Adrenal gland (tissue), 9 donors: ENCODE measurements at regions not wholly inside any gene's neighbourhood (a gene's known extent, or its start where the extent isn't known, plus 50 kb on each side); places are given as distances from the start of the nearest gene placed in this dataset.

Source experiments
- DNase-seq, 7 donors: peaks; one replicate each; pipeline ENCODE4 v3.0.0-alpha.2; 2019 to 2020
- H3K27ac ChIP-seq, 5 donors: fragments of 200-600 bp; sonication (generic) in 4 of 5; 1 replicate in 3 of 5; 2 replicates in 2 of 5; pipeline versions ENCODE4 v1.5.1 to v1.8.0; 2016 to 2020; ENCODE audit warnings: mild to moderate bottlenecking in 1 of 5
- H3K27me3 ChIP-seq: fragments of 200-600 bp; 2 replicates; pipeline ENCODE4 v1.8.0; 2021
- H3K36me3 ChIP-seq, 2 donors: fragments of 200-600 bp; replicated peaks in 1 of 2; 1 replicate in 1 of 2; 2 replicates in 1 of 2; pipeline versions ENCODE4 v1.5.1 to v1.8.0; 2018 to 2022
- H3K4me1 ChIP-seq, 2 donors: fragments of 200-600 bp; replicated peaks in 1 of 2; 1 replicate in 1 of 2; 2 replicates in 1 of 2; pipeline versions ENCODE4 v1.5.1 to v1.8.0; 2018 to 2021
- H3K4me3 ChIP-seq, 4 donors: fragments of 200-600 bp; sonication (generic) in 3 of 4; one replicate each; pipeline ENCODE4 v1.5.1; 2016 to 2018
- H3K9me3 ChIP-seq, 3 donors: fragments of 200-600 bp; sonication (generic) in 1 of 3; replicated peaks in 1 of 3; 1 replicate in 2 of 3; 2 replicates in 1 of 3; pipeline versions ENCODE4 v1.5.1 to v1.8.0; 2016 to 2021
- CTCF ChIP-seq, 6 experiments: fragments of 450-650 bp in 4 of 6; fragments of 200-600 bp in 2 of 6; sonication (generic) in 1 of 6; IDR thresholded peaks; 1 replicate in 5 of 6; 2 replicates in 1 of 6; pipeline versions ENCODE4 v1.5.1 to v1.8.0; 2016 to 2021; ENCODE audit warnings: antibody characterized with exemption in 6 of 6, mild to moderate bottlenecking in 2 of 6, moderate library complexity in 1 of 6
- POLR2A ChIP-seq, 2 donors: fragments of 450-650 bp; IDR thresholded peaks; one replicate each; pipeline ENCODE4 v1.6.1; 2017; ENCODE audit warnings: antibody characterized with exemption in 2 of 2, mild to moderate bottlenecking in 2 of 2, moderate library complexity in 1 of 2
- WGBS, 4 donors: extraction: QIAGEN DNeasy Blood & Tissue Kit in 2 of 4; methylation state at CpG; one replicate each; pipeline versions ENCODE4 v1.1.5 to v1.1.7; 2013 to 2017; 5-methylcytosine and 5-hydroxymethylcytosine counted together
- intact Hi-C, 2 donors: fragments of 100-400 bp; cut with DNase I; formaldehyde crosslinking; loops; one replicate each; pipeline versions ENCODE4 v1.14.1 to v1.15.0; 2022 to 2023
- donor health status: healthy with polysubstance abuse.
- donor health status: Bipolar disorder and iron deficiency.
- donor health status: DM: yes; HTN: yes; CAD: no.
- donor health status: DM: no; HTN: no; CAD: no.
- donor health status: DM: no; HTN: no; CAD: no.

- Histone ChIP-seq H3K9me3 (no peaks in the 10 kb centered on the region), H3K4me1 (no peaks in the 10 kb centered on the region), H3K27ac (no peak overlapping the region), H3K27me3 (no peaks in the 10 kb centered on the region), H3K4me3 (no peak overlapping the region), H3K36me3 (no peaks in the 10 kb centered on the region)
- DNase-seq = no peak
- TF ChIP-seq POLR2A (IDR thresholded peaks at IDR 0.05) (no peak), CTCF (IDR thresholded peaks at IDR 0.05) (no peak)
- intact Hi-C loops = no loop called here
- WGBS, 4 donors = 50 to 71% (median 55%) methylated on average over 2 of the region's 2 CpGs
These were observed 203.0 kb downstream of the SP3 start for GRCh38 chr2:173762221-173762620.

- Histone ChIP-seq H3K27ac (no peak overlapping the region), H3K4me3 (no peak overlapping the region), H3K36me3 (no peaks in the 10 kb centered on the region), H3K9me3 (no peaks in the 10 kb centered on the region), H3K4me1 (no peaks in the 10 kb centered on the region), H3K27me3 (no peaks in the 10 kb centered on the region)
- intact Hi-C loops = no loop called here
- DNase-seq = no peak
- TF ChIP-seq CTCF (IDR thresholded peaks at IDR 0.05) = no peak
- TF ChIP-seq POLR2A (IDR thresholded peaks at IDR 0.05) = no peak
- 91 to 98% (median 93%) methylated on average over 2 of the region's 2 CpGs for WGBS, 4 donors
These were observed 202.3 kb downstream of the SP3 start for GRCh38 chr2:173762864-173763263.

- DNase-seq = no peak
- TF ChIP-seq POLR2A (IDR thresholded peaks at IDR 0.05) (no peak), CTCF (IDR thresholded peaks at IDR 0.05) (no peak)
- Histone ChIP-seq H3K4me3 (no peak overlapping the region), H3K4me1 (no peaks in the 10 kb centered on the region), H3K36me3 (no peaks in the 10 kb centered on the region), H3K27me3 (no peaks in the 10 kb centered on the region), H3K27ac (no peak overlapping the region), H3K9me3 (no peaks in the 10 kb centered on the region)
- WGBS, 4 donors = 81 to 88% (median 83%) methylated on average over 1 of the region's 1 CpG
- intact Hi-C loops = no loop called here
These were observed 201.5 kb downstream of the SP3 start for GRCh38 chr2:173763641-173764040.

- Histone ChIP-seq H3K27ac (no peak overlapping the region), H3K27me3 (no peaks in the 10 kb centered on the region), H3K36me3 (no peaks in the 10 kb centered on the region), H3K4me3 (no peak overlapping the region), H3K9me3 (no peaks in the 10 kb centered on the region), H3K4me1 (no peaks in the 10 kb centered on the region)
- WGBS, 4 donors = 55 to 70% (median 61%) methylated on average over 6 of the region's 6 CpGs
- TF ChIP-seq POLR2A (IDR thresholded peaks at IDR 0.05) = no peak
- TF ChIP-seq CTCF (IDR thresholded peaks at IDR 0.05) = no peak
- intact Hi-C loops = no loop called here
- DNase-seq = no peak
These were observed 201.1 kb downstream of the SP3 start for GRCh38 chr2:173764094-173764493.
